ENCODE measurements at regions not wholly inside any gene's neighbourhood (a gene's known extent, or its start where the extent isn't known, plus 50 kb on each side); places are given as distances from the start of the nearest gene placed in this dataset.
A peak's percentile ranks its signal among the peaks of the same experiment; 100 is the strongest.

DNA sequence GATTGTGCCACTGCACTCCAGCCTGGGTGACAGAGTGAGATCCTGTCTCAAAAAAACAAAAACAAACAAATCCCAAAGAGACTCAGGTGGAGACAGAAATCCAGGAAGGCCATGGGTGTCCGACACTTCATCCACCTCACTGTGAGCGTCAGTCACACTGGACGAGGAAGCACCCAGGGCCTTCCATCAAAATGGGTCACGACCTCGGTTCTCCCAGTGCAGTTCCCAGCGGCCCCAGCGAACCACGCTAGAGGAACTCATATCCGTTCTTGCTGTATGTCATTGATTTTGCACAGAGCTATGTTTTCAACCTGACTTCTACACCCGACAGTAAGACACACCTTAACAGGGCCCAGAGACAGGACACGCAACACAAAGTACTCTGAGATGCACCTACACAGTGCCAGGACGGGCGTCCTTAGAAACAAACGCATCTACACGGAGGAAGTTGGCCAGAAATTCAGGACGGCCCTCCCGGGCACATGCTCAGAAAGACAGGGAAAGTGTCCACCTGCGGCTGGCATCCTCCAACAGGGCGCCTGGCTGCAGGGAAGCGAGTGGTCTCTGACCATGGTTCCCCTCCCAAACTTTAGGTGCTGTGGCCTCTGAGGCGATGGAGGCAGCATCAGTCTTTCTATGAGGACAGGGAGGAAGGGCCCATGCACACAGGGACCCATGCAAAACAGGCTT lies 410.5 kb downstream of the CTTN start:
- no peak for DNase-seq

DNA sequence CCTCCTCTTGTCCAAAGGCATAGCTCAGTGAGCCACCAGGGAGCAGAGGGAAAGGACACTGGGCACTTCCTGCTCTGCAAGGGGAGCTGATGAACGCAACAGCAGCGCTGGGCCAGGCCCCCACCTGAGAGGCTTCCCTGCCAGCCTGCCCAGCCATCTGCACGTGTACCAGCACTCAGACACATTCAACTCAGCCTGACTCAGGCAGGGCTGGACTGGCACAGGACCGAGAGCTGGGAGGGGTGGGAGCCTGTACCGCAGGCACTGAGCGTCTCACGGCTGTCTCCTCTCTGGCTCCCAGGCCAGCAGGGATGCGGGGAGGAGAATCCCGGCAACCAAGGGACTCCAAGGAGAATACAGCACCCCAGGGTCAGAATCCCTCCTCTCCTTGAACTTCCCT lies 411.8 kb downstream of the CTTN start:
- DNase-seq = no peak

DNA sequence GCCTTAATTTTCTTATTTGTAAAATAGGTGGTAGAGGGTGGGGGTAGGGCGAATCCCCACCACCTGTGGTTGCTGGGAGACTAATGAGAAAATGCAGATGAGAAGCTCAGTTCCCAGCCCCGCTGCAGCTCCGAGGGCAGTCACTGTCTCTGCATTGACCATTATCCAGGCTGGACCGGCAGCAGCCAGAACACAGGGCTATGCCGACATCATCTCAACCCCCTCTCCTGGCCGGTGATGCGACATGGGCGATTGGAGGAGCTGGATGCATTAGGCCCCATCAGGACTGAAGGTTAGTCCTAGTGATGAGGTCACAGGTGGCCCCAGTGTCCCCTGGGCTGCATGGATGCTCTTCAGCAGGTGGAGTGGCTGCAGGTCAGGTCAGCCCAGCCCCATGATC lies 412.4 kb downstream of the CTTN start:
- no peak for DNase-seq

DNA sequence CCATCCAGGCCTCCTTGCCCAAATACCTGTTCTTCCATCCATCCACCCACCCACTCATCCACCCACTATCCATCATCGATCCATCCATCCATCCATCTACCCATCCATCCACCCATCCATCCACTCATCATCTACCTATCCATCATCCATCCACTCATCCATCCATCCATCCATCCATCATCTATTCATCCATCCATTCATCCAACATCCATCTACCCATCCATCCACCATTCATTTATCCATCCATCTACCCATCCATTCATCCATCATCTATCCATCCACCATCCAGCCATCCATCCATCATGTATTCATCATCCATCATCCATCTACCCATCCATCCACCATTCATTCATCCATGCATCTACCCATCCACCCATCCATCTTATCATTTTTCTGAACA lies 413.2 kb downstream of the CTTN start:
- no peak for DNase-seq

DNA sequence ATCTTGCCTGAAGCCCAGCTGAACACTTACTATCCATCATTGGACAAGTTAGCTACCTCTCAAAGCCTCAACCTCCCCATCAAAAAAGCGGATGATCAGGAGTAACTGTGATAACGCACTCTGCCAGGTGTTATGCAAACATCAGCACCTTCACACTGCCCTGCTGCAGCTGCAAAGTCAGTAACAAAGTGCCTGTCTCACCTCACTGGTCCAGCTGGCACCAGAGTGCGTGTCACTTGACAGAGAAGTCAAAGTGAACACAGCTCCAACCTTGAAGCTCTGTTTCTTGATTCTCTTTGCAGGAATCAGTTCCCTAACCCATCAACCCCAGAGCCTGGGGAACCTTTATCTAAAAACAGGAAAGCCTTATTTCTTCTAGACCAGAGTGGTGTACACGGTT lies 413.6 kb downstream of the CTTN start:
- no peak for DNase-seq

DNA sequence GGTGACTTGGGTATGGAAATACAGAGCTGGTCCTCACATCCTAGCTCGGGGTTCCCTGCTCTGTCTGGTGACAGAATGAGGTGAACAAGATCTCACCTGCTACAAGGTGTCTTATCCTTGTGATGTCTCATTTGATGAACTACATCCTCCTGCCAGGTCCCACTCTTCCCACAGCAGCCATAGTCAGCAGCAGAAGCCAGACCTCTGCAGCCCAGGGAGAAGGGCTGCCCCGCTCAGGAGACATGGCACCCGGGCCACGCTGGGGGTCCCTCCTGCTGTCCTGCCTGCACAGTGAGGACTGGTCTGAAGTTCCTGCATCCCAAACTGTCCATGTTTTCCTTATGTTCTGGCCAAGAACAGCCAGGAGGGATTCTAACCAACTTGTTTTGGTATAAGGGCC lies 414.1 kb downstream of the CTTN start:
- DNase-seq = no peak

DNA sequence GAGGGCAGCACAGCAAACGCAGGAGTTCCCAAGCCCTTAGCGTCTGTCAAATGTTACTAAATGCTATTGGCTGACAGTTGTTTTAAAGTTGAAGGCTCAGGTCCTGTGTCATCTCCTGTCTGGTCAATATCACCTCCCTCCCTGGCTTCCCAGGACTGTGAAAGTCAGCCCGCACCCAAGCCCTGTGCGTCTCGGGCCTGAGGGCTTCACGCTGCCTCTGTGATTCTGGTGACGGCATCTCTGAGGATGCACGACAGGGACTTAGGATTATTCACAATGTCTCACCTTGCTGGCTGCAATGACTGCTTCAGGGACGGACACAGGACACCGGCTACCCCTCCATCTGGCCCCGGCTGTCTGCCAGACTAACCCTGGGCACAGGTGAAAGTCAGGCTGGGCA lies 415.3 kb downstream of the CTTN start:
- no peak for DNase-seq

DNA sequence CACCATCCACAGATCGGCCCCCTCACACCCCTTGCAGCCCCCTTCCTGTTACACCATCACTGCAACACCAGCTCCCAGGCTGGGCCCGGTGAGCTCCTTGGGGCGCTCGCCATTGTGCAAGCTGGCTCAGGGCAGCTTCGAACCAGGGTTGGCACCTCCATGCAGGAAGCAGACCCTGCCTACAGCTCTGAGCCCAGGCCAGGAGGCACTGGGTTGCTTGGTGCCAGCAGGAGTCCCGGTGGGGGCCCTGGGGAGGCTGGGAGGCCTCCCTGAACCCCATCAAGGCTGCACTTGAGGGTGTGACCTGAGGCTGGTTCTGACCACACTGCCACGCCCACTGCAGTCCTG lies 417.1 kb downstream of the CTTN start:
- no peak for DNase-seq

DNA sequence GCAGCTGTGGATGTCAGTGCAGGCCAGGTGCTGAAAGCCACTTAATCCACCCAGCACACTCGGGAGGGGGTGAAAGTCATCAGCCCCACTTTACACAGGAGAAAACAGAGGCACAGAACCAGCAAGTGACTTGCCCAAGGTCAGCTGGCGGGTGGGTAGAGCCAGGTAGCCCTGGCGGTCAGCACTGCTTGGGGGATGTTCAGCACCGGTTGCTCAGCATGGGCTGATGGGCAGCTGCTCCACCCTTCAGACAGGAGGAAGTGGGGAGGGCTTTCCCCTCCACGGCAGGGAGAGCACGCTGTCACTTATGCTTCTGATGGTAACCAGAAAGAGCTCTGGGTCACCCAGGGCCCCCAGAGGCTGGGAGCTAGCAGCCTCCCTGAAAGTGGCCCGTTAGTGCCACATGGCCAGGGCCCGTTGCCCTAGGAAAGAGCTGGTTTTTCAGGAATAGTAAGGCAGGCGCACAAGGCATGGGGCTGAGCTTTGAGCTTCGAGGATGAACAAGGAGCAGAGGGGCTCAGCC lies 417.9 kb downstream of the CTTN start:
- DNase-seq = no peak

DNA sequence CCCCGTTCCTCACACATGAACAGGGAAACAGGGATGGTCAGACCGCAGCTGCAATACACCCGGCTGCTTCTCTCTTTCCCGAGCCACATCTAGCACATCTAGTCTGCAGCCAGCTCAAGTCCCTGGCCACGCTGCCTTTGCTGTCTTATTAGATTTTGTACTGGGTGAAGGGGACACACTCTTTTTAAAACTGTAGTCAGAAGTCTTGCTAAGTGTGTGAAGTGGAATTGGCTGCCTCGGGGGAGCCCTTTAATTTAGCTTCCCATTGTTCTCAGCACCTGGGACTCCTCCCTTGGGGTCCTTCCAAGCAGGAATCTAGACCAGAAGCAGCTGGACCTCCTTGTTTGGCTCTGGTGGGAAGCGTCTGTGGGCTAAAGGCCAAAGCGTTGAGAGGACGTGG lies 420.0 kb downstream of the CTTN start:
- no peak for DNase-seq

DNA sequence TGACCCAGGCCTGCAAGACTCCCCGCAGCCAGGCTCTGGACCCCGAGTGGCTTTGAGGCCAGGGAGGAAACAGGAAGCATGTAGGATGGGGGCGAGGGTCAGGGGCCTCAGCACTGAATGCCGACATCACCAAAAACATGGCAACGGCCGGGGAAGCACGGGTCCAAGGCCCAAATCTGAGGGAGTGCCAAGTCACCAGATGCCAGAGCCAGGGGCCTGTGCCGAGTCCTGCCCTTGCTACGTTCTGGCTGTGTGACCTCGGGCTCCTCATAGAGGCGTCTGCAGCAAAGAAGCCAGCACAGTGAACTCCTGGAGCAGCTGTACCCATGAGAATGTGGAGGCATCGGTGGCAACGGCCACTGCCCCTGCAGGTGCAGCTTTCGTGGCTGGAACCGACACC lies 420.7 kb downstream of the CTTN start:
- DNase-seq = no peak

DNA sequence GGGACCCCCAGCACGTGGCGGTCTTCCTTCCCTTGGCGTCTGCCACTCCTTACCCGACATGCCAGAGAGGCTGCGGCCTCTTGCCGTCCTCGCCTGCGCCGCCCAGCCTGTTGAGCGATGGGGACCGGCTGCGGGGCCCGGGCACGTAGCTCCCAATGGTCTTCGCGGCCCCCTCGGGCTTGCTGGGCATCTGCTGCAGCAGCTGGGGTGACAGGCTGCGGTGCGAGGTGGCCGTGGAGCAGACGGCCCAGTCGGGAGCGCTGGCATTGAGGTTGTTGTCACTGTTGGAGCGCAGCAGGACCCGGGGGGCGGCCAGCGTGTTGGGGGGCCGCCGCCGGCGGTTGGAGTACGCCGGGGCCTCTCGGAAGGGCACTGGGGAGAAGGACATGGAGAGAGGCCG lies 422.0 kb downstream of the CTTN start:
- DNase-seq = no peak

DNA sequence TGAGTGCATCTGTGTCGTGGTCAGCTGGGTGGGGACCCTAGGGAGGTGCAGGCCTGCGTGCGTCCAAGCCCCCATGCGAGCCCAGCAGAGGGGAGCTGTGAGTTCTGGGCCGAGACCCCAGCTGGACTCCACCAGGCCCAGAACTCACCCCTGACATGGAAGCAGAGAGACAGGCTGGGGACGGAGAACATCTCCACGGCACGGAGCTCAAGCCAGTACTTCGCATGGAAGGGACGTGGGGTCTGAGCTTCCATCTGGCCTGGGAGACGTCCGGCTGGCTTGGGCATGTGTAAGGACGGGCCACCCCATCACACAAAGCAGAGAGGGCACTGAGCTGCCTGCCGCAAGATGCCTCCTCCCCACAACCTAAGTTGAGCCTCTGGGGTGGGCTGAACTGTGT lies 422.4 kb downstream of the CTTN start:
- no peak for DNase-seq

DNA sequence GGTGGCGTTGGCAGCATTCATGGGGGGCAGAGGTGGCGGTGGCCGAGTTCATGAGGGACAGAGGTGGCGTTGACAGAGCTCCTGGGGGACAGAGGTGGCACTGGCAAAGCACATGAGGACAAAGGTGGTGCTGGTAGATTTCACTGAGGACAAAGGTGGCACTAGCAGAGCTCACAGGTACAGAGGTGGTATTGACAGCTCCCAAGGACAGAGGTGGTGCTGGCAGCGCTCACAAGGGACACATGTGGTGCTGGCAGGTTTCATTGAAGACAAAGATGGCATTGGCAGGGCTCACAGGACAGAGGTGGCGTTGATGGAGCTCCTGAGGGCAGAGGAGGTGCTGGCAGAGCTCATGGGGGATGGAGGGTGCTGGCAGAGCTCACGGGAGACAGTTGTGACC lies 425.4 kb downstream of the CTTN start:
- DNase-seq = no peak

DNA sequence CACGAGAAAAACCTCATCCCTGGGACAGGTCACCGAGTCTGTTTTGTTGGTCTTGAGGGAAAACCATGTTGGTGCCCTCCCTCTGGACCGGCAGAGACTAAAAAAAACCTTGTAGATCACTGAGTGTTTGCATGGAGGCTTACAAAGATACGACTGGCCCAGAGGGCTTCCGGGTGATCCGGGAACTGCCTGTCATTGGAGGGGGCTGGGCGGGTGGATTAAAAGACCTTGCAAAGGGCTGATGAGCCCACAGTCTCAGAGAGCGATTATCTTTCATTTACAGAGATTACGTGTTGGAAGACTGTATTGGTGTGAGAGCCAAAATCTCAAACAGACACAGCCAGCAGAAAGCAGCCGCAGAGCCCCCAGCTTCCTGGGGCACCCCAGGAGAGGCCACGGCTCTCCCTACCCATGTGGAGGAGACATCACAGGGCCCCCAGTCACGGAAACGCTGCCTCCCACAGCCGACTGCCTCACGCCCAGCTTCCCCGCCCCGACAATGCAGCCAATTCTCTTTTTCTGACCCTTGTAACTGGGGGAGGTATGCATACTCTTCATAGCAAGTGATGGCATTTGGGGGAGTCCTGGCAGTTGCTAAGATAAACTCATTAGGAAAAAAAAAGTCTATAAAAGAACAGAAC lies 426.4 kb downstream of the CTTN start:
- peak; percentile 87 for DNase-seq

DNA sequence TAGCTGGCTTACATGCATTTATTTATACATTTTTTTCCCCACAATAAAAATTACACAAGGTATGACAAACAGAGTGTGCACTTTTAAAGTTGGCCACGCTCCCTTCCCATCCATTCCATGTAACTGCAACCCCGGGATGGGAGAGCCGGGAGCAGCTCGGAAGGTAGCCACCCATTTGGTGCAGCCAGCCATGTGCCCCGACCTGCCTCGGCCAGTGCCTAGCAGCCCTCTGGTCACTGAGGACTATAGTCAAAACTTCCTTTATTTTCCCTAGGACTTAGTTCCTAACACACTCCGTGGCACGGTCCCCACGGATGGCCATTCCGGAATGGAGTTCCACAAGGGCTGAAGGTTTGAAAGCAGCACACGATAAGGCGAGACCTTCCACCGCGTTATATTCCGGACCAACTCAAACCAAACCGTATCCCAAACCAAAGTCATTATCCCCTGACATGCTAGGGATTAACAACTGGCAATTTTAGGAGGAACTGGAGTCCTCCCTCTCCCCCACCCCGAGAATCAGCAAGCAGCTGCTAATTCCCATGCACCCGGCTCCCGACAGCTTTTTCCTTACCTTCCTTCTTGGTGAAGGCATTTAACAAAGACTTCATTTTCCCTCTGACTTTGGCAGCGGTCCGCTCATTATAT lies 426.4 kb downstream of the SHANK2 start:
- DNase-seq = peak; percentile 58

DNA sequence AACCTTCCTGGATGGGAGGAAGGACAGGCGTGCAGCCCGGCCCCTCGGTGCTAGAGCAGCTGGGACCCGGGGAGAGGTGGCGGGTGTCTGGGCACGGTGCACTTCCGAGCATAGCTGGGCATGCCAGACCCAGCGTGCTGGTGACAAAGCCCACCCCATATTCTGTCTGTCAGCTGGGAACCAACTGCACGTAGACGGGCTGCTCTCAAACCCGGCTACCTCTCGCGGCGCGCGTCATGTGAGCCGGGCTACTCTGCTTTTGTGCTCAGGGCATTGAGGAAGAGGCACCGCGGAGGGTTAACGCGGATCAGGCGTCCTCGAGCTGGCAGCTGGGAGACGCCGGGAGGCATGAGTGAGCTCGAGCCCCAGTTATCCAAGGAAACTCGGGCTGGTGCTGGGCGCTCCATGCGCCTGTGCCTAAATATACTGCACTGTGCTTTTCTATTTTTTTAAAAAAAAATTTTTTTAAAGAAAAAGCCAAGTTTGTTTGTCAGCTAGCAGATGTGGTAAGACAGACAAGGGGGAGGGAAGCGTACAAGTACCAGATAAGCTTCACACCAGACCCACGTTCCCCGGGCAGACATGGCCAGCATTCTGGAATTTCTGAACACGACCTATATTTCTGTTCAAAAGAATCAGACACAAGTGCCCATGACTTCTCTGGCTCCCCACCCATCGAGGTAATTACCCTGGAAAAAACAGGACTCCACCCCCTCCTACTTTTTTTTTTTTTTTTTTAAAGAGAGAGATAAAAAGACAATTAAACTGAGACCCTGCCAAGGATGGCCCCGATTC lies 425.6 kb downstream of the SHANK2 start:
- DNase-seq = peak; percentile 75

DNA sequence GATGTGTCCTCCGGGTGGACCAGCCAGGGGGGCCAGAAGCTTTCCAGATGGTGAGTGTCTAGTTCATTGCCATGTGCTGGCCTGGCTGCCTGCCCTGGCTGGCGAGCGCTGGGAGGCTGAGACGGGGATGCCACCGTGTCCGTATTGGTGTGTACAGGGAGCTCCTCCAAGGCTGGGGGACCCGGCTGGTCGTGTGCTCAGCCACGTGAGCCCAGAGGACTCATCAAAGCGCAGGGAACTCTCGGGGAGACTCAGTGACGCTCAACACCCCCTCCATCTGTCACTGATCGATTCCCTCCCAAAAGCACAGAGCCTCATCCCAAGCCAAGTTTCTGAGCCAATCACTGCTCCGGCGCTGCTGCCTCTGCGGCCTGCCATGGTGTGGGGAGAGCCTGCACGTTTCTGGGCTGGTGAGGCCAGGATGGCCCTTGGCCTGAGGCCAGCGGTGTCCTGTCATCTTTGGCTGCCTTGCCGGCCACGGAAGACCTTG lies 423.7 kb downstream of the SHANK2 start:
- DNase-seq = no peak

DNA sequence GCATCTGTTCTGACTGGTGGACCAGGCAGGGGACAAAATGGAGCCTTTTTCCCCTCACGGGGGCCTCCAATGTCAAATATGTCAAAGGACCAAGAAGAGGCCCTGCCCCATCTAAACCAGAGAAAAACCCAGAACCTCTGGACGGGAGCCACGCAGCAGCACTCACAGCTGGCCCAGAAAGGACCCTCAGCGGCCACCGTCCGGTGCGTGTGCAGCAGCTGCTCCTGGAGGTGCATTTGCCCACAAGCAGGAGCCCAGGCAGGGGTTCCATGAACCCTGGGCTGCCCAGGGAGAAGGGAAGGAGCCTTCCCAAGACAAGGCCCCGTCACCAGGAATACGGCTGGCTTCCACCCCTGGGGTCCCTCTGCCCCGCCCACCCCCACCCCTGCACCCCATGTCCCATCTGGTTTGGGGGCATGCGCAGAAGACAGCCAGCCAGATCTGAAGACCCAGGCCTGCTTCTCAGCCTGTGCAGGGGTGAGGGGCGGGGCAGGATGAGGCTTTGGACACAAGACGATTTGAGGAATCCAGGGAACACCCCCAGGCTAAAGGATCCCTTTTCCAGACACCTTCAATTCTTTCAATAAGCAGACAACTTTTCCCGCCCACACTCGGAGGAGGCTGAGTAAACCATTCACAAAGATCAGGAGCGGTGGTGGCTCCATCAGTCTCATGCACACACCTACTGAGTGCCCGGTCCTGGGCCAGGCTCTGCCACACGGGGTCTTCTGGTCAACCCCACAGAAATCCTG lies 423.1 kb downstream of the SHANK2 start:
- no peak for DNase-seq

DNA sequence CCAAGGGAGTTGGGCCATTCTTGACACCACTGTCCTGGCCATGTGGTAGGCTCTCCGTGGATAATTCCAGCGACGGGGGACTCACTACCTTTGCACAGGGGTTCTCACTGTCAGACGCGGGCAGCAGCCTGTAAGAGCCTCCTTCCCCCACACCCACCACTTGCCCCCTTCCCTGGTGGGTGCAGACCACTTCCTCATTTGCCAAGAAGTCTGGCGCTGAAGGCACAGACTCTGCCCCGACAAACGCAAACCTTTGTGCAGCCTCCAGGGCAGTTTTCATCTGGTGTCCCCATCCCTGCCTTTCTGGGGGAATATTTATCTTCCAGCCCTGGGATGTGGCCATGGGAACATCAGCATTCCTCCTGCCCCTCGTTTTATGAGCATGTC lies 422.5 kb downstream of the SHANK2 start:
- no peak for DNase-seq

DNA sequence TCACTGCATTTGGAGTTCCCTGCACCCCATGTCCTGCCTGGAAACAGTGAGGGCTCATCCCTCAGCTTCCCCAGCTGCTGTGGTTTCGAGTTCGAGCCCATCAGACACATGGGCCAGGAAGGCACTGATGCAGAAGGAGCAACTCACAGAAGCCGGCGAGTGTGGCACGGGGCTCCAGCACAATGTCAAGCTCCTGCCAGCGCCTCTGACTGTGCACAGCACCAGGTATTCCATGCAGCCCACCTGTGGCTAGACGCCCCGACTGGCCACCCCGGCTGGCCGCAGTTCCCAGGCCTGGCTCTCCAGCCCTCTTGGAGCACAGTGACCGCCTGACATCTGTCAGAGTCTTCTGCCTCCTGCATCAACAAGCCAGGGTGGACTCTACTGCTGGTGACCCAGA lies 419.4 kb downstream of the SHANK2 start:
- no peak for DNase-seq

DNA sequence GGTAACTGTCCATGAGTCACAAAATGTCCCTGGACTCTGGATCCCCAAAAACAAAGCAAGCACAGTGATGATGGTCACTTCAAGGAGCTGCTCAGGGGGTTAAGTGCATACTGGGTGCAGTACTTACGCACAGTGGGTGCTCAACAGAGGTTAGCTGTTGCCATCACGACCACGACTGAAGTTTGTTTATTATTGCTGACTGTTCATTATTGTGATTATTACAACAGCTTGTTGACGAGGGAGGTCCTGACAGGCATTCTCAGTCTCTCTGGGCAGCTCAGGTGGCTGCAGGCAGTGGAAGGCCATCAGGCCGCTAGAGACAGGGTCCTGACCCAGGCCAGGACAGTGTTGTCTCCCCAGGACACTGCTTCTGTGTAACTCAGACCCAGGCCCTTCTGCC lies 418.8 kb downstream of the SHANK2 start:
- DNase-seq = no peak

Data from NCI-H82 (cell line).